Hepatocyte (in vitro differentiated cells): ENCODE measurements at regions not wholly inside any gene's neighbourhood (a gene's known extent, or its start where the extent isn't known, plus 50 kb on each side); places are given as distances from the start of the nearest gene placed in this dataset.

Experiments used
- DNase-seq: peaks from one replicate; pipeline ENCODE4 v3.0.0-alpha.2; 2016; ENCODE audit warnings: low spot score
- H2AFZ ChIP-seq: fragments of 200-600 bp; sonication (generic); 2 replicates; pipeline ENCODE4 v1.6.0; 2016; ENCODE audit warnings: antibody characterized with exemption, mild to moderate bottlenecking
- H3K27ac ChIP-seq: fragments of 200-600 bp; sonication (generic); 2 replicates; pipeline ENCODE4 v1.5.1; 2016; ENCODE audit warnings: mild to moderate bottlenecking
- H3K27me3 ChIP-seq: fragments of 200-600 bp; sonication (generic); 2 replicates; pipeline ENCODE4 v1.6.1; 2016
- H3K36me3 ChIP-seq: fragments of 200-600 bp; sonication (generic); replicated peaks from 2 replicates; pipeline ENCODE4 v1.5.1; 2016; ENCODE audit warnings: low read depth; ENCODE audit not compliant: insufficient read depth
- H3K4me1 ChIP-seq: fragments of 200-600 bp; sonication (generic); 2 replicates; pipeline ENCODE4 v1.5.1; 2016; ENCODE audit warnings: mild to moderate bottlenecking, moderate library complexity; ENCODE audit not compliant: insufficient read depth
- H3K4me2 ChIP-seq: fragments of 200-600 bp; sonication (generic); 2 replicates; pipeline ENCODE4 v1.6.0; 2016
- H3K4me3 ChIP-seq: fragments of 200-600 bp; sonication (generic); 2 replicates; pipeline ENCODE4 v1.5.1; 2016; ENCODE audit warnings: mild to moderate bottlenecking
- H3K79me2 ChIP-seq: fragments of 200-600 bp; sonication (generic); 2 replicates; pipeline ENCODE4 v1.6.0; 2017; ENCODE audit warnings: mild to moderate bottlenecking
- H3K9me2 ChIP-seq: fragments of 200-600 bp; sonication (generic); replicated peaks from 2 replicates; pipeline ENCODE4 v1.6.0; 2017; ENCODE audit warnings: mild to moderate bottlenecking; ENCODE audit not compliant: insufficient read depth
- H3K9me3 ChIP-seq: fragments of 200-600 bp; sonication (generic); 2 replicates; pipeline ENCODE4 v1.5.1; 2016; ENCODE audit warnings: low read depth, mild to moderate bottlenecking
- H4K20me1 ChIP-seq: fragments of 200-600 bp; sonication (generic); 2 replicates; pipeline ENCODE4 v1.6.0; 2016; ENCODE audit warnings: mild to moderate bottlenecking; ENCODE audit not compliant: insufficient read depth, poor library complexity, severe bottlenecking
- CTCF ChIP-seq: fragments of 200-600 bp; sonication (generic); IDR thresholded peaks from 2 replicates; pipeline ENCODE4 v1.5.1; 2016; ENCODE audit warnings: antibody characterized with exemption, mild to moderate bottlenecking; ENCODE audit not compliant: poor library complexity
- EZH2 ChIP-seq: fragments of 200-600 bp; sonication (generic); IDR thresholded peaks from 2 replicates; pipeline ENCODE4 v1.6.1; 2016; ENCODE audit warnings: antibody characterized with exemption, mild to moderate bottlenecking, borderline replicate concordance
- EZH2phosphoT487 ChIP-seq: fragments of 200-600 bp; sonication (generic); IDR thresholded peaks from one replicate; pipeline ENCODE4 v1.6.1; 2018; ENCODE audit warnings: antibody characterized with exemption, mild to moderate bottlenecking, low read depth, moderate library complexity; ENCODE audit not compliant: unreplicated experiment, severe bottlenecking
- WGBS: methylation state at CpG from one replicate; pipeline ENCODE4 v1.1.6; 2016; ENCODE audit warnings: low lambda C conversion rate; ENCODE audit errors: missing lambda C conversion rate; 5-methylcytosine and 5-hydroxymethylcytosine counted together

GRCh38 chr3:73694983-73695757 is 70.4 kb upstream of the PDZRN3 start:
- 97% methylated on average over 1 of the region's 1 CpG for WGBS
- no peak for TF ChIP-seq EZH2phosphoT487
- no peaks in the 10 kb centered on the region for H3K9me2 ChIP-seq
- no peaks in the 10 kb centered on the region for H3K9me3 ChIP-seq
- H3K27ac ChIP-seq = no peak overlapping the region
- no peak overlapping the region for H3K4me2 ChIP-seq
- no peak overlapping the region for H2AFZ ChIP-seq
- H3K27me3 ChIP-seq = no peaks in the 10 kb centered on the region
- no peaks in the 10 kb centered on the region for H4K20me1 ChIP-seq
- no peak for DNase-seq
- H3K4me3 ChIP-seq = no peak overlapping the region
- no peaks in the 10 kb centered on the region for H3K36me3 ChIP-seq
- no peaks in the 10 kb centered on the region for H3K79me2 ChIP-seq
- H3K4me1 ChIP-seq = no peaks in the 10 kb centered on the region

- no peaks in the 10 kb centered on the region for H3K27me3 ChIP-seq
- no peak overlapping the region for H3K4me2 ChIP-seq
- no peak for TF ChIP-seq EZH2
- TF ChIP-seq CTCF = no peak
- no peak for TF ChIP-seq EZH2phosphoT487
- WGBS = 32% methylated on average over 5 of the region's 5 CpGs
- H3K9me3 ChIP-seq = no peaks in the 10 kb centered on the region
- peak; percentile 17 for DNase-seq
- no peaks in the 10 kb centered on the region for H3K36me3 ChIP-seq
- H3K4me1 ChIP-seq = peaks cover 8% of the 10 kb centered on the region
- no peaks in the 10 kb centered on the region for H3K79me2 ChIP-seq
- peak overlapping the region; percentile 6 for H3K27ac ChIP-seq
- no peaks in the 10 kb centered on the region for H3K9me2 ChIP-seq
- no peak overlapping the region for H2AFZ ChIP-seq
- no peaks in the 10 kb centered on the region for H4K20me1 ChIP-seq
- H3K4me3 ChIP-seq = no peak overlapping the region
These were observed 62.6 kb upstream of the PDZRN3 start for GRCh38 chr3:73687106-73688004.

GRCh38 chr3:73685061-73685460 is 60.3 kb upstream of the PDZRN3 start:
- DNase-seq = no peak
- Histone ChIP-seq H4K20me1 (no peaks in the 10 kb centered on the region), H3K9me2 (no peaks in the 10 kb centered on the region), H3K4me1 (peaks cover 8% of the 10 kb centered on the region), H2AFZ (no peak overlapping the region), H3K27ac (no peak overlapping the region), H3K9me3 (no peaks in the 10 kb centered on the region), H3K36me3 (no peaks in the 10 kb centered on the region), H3K27me3 (no peaks in the 10 kb centered on the region), H3K4me2 (no peak overlapping the region), H3K4me3 (no peak overlapping the region), H3K79me2 (no peaks in the 10 kb centered on the region)
- no peak for TF ChIP-seq EZH2phosphoT487
- TF ChIP-seq EZH2 = no peak
- TF ChIP-seq CTCF = no peak
- WGBS = 75% methylated on average over 4 of the region's 4 CpGs

DNA sequence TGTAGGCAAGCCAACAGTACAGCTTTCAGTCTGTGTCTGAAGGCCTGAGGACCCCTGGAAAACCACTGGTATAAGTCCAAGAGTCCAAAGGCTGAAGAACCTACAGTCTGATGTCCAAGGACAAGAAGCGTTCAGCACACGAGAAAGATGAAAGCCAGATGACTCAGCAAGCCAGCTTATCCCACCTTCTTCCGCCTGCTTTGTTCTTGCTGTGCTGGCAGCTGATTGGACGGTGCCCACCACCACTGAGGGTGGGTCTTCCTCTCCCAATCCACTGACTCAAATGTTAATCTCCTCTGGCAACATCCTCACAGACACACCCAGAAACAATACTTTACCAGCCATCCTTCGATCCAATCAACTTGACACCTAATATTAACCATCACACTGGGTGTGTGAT is 59.0 kb upstream of the PDZRN3 start:
- Histone ChIP-seq H3K27me3 (no peaks in the 10 kb centered on the region), H3K27ac (no peak overlapping the region), H3K9me2 (no peaks in the 10 kb centered on the region), H2AFZ (no peak overlapping the region), H3K79me2 (no peaks in the 10 kb centered on the region), H3K9me3 (no peaks in the 10 kb centered on the region), H3K4me3 (no peak overlapping the region), H4K20me1 (no peaks in the 10 kb centered on the region), H3K36me3 (no peaks in the 10 kb centered on the region), H3K4me2 (no peak overlapping the region), H3K4me1 (peaks cover 8% of the 10 kb centered on the region)
- no peak for TF ChIP-seq EZH2phosphoT487
- TF ChIP-seq EZH2 = no peak
- no peak for TF ChIP-seq CTCF
- WGBS = 77% methylated on average over 5 of the region's 5 CpGs
- no peak for DNase-seq
